Lower leg skin (tissue), 3 donors: ENCODE measurements at regions not wholly inside any gene's neighbourhood (a gene's known extent, or its start where the extent isn't known, plus 50 kb on each side); places are given as distances from the start of the nearest gene placed in this dataset.

Source experiments
- CTCF ChIP-seq, 3 donors: fragments of 450-650 bp; IDR thresholded peaks; one replicate each; pipeline ENCODE4 v1.5.1; 2016; ENCODE audit warnings: antibody characterized with exemption in 3 of 3, mild to moderate bottlenecking in 3 of 3, moderate library complexity in 2 of 3
- POLR2A ChIP-seq, 2 donors: fragments of 450-650 bp; IDR thresholded peaks; one replicate each; pipeline ENCODE4 v1.6.1; 2016 to 2017; ENCODE audit warnings: antibody characterized with exemption in 2 of 2, mild to moderate bottlenecking in 1 of 2, moderate library complexity in 1 of 2

DNA sequence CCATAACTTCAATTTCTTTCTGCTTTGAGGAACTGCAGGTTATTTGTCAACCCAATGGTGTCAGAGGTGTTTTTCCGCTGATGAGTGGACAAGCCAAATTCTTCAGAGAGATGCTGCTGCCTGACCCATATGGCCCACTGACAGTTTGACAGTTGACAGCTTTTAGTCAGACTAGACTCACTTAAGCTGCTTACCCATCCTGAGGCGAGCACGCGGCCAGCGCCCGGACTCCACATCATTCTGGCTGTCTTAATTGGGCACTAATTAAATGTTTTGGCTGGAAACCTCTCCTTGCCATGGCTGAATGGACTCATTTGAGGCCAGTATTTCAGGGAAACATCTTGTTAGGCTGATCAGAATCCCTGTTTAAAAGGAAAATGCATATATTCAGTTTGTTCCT lies 316.1 kb upstream of the FANCL start:
- TF ChIP-seq POLR2A (IDR thresholded peaks at IDR 0.05) (no peak), CTCF (IDR thresholded peaks at IDR 0.05) (no peak)
